IMR-90 (cell line): ENCODE measurements at regions not wholly inside any gene's neighbourhood (a gene's known extent, or its start where the extent isn't known, plus 50 kb on each side); places are given as distances from the start of the nearest gene placed in this dataset.

Source experiments
- ATAC-seq: fragments of 200-7000 bp; cut with Tn5 transposase; 2 replicates; pipeline ENCODE4 v1.9.1; 2020; ENCODE audit warnings: low read depth, mild to moderate bottlenecking, moderate library complexity
- BruUV-seq: library from RNA; stranded (reverse); fragments of 400-500 nt; replicated peaks from 2 replicates; lab custom pipeline; 2021; lab: Mats Ljungman, UMichigan
- CTCF ChIA-PET: fragments of 300-600 bp; formaldehyde crosslinking; extraction: SDS; loops from one replicate; lab custom pipeline; 2021; ENCODE audit warnings: antibody characterized with exemption; lab: Yijun Ruan, JAX
- POLR2A ChIA-PET: fragments of 300-600 bp; sonication (Branson Sonifier 250); formaldehyde crosslinking; loops from one replicate; lab custom pipeline; 2022; ENCODE audit warnings: antibody characterized with exemption; ENCODE audit not compliant: unreplicated experiment; lab: Charles Lee
- DNase-seq: peaks from one replicate; pipeline ENCODE4 v3.0.0; 2013
- H2AFZ ChIP-seq: replicated peaks from 2 replicates; pipeline ENCODE3; 2013; ENCODE audit warnings: low read length, mild to moderate bottlenecking; ENCODE audit not compliant: poor library complexity
- H2AK5ac ChIP-seq: 2 replicates; pipeline ENCODE4 v1.6.1; 2013; ENCODE audit warnings: low read depth, low read length, inconsistent platforms
- H2AK9ac ChIP-seq: replicated peaks from 2 replicates; pipeline ENCODE3; 2013; ENCODE audit warnings: mild to moderate bottlenecking, low read depth, low read length, moderate library complexity; ENCODE audit not compliant: poor library complexity
- H2BK120ac ChIP-seq: 2 replicates; pipeline ENCODE4 v1.6.1; 2013; ENCODE audit warnings: low read depth, low read length, inconsistent platforms
- H2BK15ac ChIP-seq: 3 replicates; pipeline ENCODE4 v1.6.1; 2013; ENCODE audit warnings: low read depth, low read length, inconsistent platforms
- H2BK20ac ChIP-seq: 2 replicates; pipeline ENCODE4 v1.6.1; 2013; ENCODE audit warnings: low read depth, mild to moderate bottlenecking, inconsistent platforms, low read length, moderate library complexity
- H2BK5ac ChIP-seq: 2 replicates; pipeline ENCODE4 v1.6.1; 2013; ENCODE audit warnings: mild to moderate bottlenecking, low read depth, low read length, inconsistent platforms; ENCODE audit not compliant: poor library complexity, severe bottlenecking
- H3K14ac ChIP-seq: replicated peaks from 2 replicates; pipeline ENCODE4 v1.6.1; 2013; ENCODE audit warnings: low read depth, low read length, inconsistent platforms
- H3K18ac ChIP-seq: 2 replicates; pipeline ENCODE4 v1.6.1; 2013; ENCODE audit warnings: low read depth, low read length, control low read depth
- H3K23ac ChIP-seq: 2 replicates; pipeline ENCODE4 v1.6.1; 2013; ENCODE audit warnings: low read depth, low read length, inconsistent platforms
- H3K27ac ChIP-seq: 2 replicates; pipeline ENCODE4 v1.5.1; 2013; ENCODE audit warnings: mild to moderate bottlenecking, control low read depth, low read length; ENCODE audit not compliant: insufficient read depth
- H3K27me3 ChIP-seq: 2 replicates; pipeline ENCODE4 v1.6.1; 2013; ENCODE audit warnings: low read length; ENCODE audit not compliant: control insufficient read depth, insufficient read depth
- H3K36me3 ChIP-seq: 2 replicates; pipeline ENCODE4 v1.6.1; 2013; ENCODE audit warnings: low read length, mixed read lengths; ENCODE audit not compliant: control insufficient read depth, insufficient read depth
- H3K4ac ChIP-seq: 2 replicates; pipeline ENCODE4 v1.6.1; 2013; ENCODE audit warnings: low read depth, low read length, inconsistent platforms
- H3K4me1 ChIP-seq: 2 replicates; pipeline ENCODE4 v1.6.1; 2013; ENCODE audit warnings: low read length, mixed read lengths; ENCODE audit not compliant: control insufficient read depth, insufficient read depth
- H3K4me2 ChIP-seq: 2 replicates; pipeline ENCODE4 v1.6.1; 2013; ENCODE audit warnings: low read depth, mild to moderate bottlenecking, control low read depth, low read length, moderate library complexity
- H3K4me3 ChIP-seq: 2 replicates; pipeline ENCODE4 v1.5.1; 2013; ENCODE audit warnings: low read depth, mild to moderate bottlenecking, control low read depth, low read length, moderate library complexity; ENCODE audit not compliant: insufficient read depth
- H3K56ac ChIP-seq: 2 replicates; pipeline ENCODE4 v1.6.1; 2013; ENCODE audit warnings: low read length, inconsistent platforms; ENCODE audit not compliant: insufficient read depth; ENCODE audit errors: extremely low read depth
- H3K79me1 ChIP-seq, 2 experiments: 2 replicates each; pipeline ENCODE4 v1.6.1; 2013; ENCODE audit warnings: low read length in 2 of 2, inconsistent platforms in 1 of 2, low read depth in 1 of 2
- H3K9ac ChIP-seq: 2 replicates; pipeline ENCODE4 v1.6.1; 2013; ENCODE audit warnings: low read depth, low read length, control low read depth
- H3K9me1 ChIP-seq: 2 replicates; pipeline ENCODE4 v1.6.1; 2013; ENCODE audit warnings: low read length, inconsistent platforms; ENCODE audit not compliant: insufficient read depth
- H3K9me3 ChIP-seq: 2 replicates; pipeline ENCODE4 v1.6.1; 2013; ENCODE audit warnings: low read length; ENCODE audit not compliant: control insufficient read depth, insufficient read depth
- H4K20me1 ChIP-seq: 2 replicates; pipeline ENCODE4 v1.6.1; 2013; ENCODE audit warnings: low read length, inconsistent platforms; ENCODE audit not compliant: insufficient read depth
- H4K5ac ChIP-seq: 2 replicates; pipeline ENCODE4 v1.6.1; 2013; ENCODE audit warnings: mild to moderate bottlenecking, low read depth, low read length, control low read depth
- H4K8ac ChIP-seq, 2 experiments: 2 replicates each; pipeline ENCODE4 v1.6.1; 2013; ENCODE audit warnings: low read depth in 2 of 2, low read length in 2 of 2, control low read depth in 1 of 2, inconsistent platforms in 1 of 2
- H4K91ac ChIP-seq: 2 replicates; pipeline ENCODE4 v1.6.1; 2013; ENCODE audit warnings: low read depth, low read length, inconsistent platforms; ENCODE audit not compliant: insufficient read depth
- BHLHE40 ChIP-seq: fragments of 150-350 bp; IDR thresholded peaks from 2 replicates; pipeline ENCODE4 v1.6.1; 2016; ENCODE audit warnings: mild to moderate bottlenecking, low read depth, low read length
- CEBPB ChIP-seq: IDR thresholded peaks from 2 replicates; pipeline ENCODE4 v1.6.1; 2012; ENCODE audit warnings: low read depth, low read length, improper control_type of control experiment
- CHD1 ChIP-seq: IDR thresholded peaks from 2 replicates; pipeline ENCODE4 v1.6.1; 2012; ENCODE audit warnings: low read depth, low read length, improper control_type of control experiment
- FOS ChIP-seq: fragments of 150-350 bp; IDR thresholded peaks from 2 replicates; pipeline ENCODE4 v1.6.1; 2016; ENCODE audit warnings: low read depth, low read length
- MAFK ChIP-seq: IDR thresholded peaks from 2 replicates; pipeline ENCODE4 v1.6.1; 2012; ENCODE audit warnings: low read depth, low read length, improper control_type of control experiment
- MAZ ChIP-seq: IDR thresholded peaks from 2 replicates; pipeline ENCODE4 v1.6.1; 2012; ENCODE audit warnings: low read depth, mild to moderate bottlenecking, low read length, improper control_type of control experiment, moderate library complexity, borderline replicate concordance
- MXI1 ChIP-seq: IDR thresholded peaks from 2 replicates; pipeline ENCODE4 v1.6.1; 2012; ENCODE audit warnings: low read depth, mild to moderate bottlenecking, low read length, moderate library complexity, borderline replicate concordance
- NFE2L2 ChIP-seq: fragments of 150-350 bp; IDR thresholded peaks from 2 replicates; pipeline ENCODE4 v1.6.1; 2016; ENCODE audit warnings: low read depth, mild to moderate bottlenecking, low read length
- POLR2A ChIP-seq: IDR thresholded peaks from 2 replicates; pipeline ENCODE4 v1.6.1; 2012; ENCODE audit warnings: mild to moderate bottlenecking, low read depth, low read length
- RAD21 ChIP-seq: IDR thresholded peaks from 2 replicates; pipeline ENCODE4 v1.6.1; 2012; ENCODE audit warnings: low read length, improper control_type of control experiment
- RCOR1 ChIP-seq: IDR thresholded peaks from 2 replicates; pipeline ENCODE4 v1.6.1; 2012; ENCODE audit warnings: mild to moderate bottlenecking, low read length, improper control_type of control experiment; ENCODE audit not compliant: insufficient replicate concordance
- RFX5 ChIP-seq: IDR thresholded peaks from 2 replicates; pipeline ENCODE4 v1.8.0; 2012; ENCODE audit warnings: low read depth, mild to moderate bottlenecking, low read length, moderate library complexity
- SMC3 ChIP-seq: fragments of 150-350 bp; IDR thresholded peaks from 2 replicates; pipeline ENCODE4 v1.6.1; 2016; ENCODE audit warnings: low read depth, mild to moderate bottlenecking, antibody characterized with exemption, low read length, moderate library complexity
- WGBS, 2 experiments: methylation state at CpG; one replicate each; pipeline versions ENCODE4 v1.1.5 to v1.1.7; 2013; ENCODE audit warnings: missing lambda C conversion rate in 2 of 2; ENCODE audit not compliant: insufficient read length in 1 of 2; ENCODE audit errors: extremely low coverage in 2 of 2; 5-methylcytosine and 5-hydroxymethylcytosine counted together
- dilution Hi-C: fragments of 300-500 bp; cut with HindIII; formaldehyde crosslinking; loops from one replicate; pipeline ENCODE4 v1.14.3; 2018; ENCODE audit warnings: low sequenced_read_pairs; ENCODE audit not compliant: unreplicated experiment
- in situ Hi-C: fragments of 300-500 bp; cut with MboI; formaldehyde crosslinking; loops from 3 replicates; pipeline ENCODE4 v1.14.3; 2019; ENCODE audit warnings: low sequenced_read_pairs, inconsistent platforms, mixed read lengths
- intact Hi-C: fragments of 100-400 bp; cut with micrococcal nuclease; formaldehyde crosslinking; loops from 2 replicates; pipeline ENCODE4 v1.10.0; 2022
- TF ChIP-seq, protein P1 (sequence below): fragments of 150-350 bp; IDR thresholded peaks from 2 replicates; pipeline ENCODE4 v1.6.1; 2016; ENCODE audit warnings: low read depth, mild to moderate bottlenecking, low read length, moderate library complexity, borderline replicate concordance
- TF ChIP-seq, protein P2 (sequence below): conservative IDR thresholded peaks from 2 replicates; pipeline ENCODE4 v1.5.1; 2012; ENCODE audit warnings: mild to moderate bottlenecking, low read depth, low read length, improper control_type of control experiment
- TF ChIP-seq, protein P3 (sequence below): fragments of 150-350 bp; IDR thresholded peaks from 2 replicates; pipeline ENCODE4 v1.6.1; 2017; ENCODE audit warnings: mild to moderate bottlenecking, antibody characterized with exemption, low read length, low read depth

DNA sequence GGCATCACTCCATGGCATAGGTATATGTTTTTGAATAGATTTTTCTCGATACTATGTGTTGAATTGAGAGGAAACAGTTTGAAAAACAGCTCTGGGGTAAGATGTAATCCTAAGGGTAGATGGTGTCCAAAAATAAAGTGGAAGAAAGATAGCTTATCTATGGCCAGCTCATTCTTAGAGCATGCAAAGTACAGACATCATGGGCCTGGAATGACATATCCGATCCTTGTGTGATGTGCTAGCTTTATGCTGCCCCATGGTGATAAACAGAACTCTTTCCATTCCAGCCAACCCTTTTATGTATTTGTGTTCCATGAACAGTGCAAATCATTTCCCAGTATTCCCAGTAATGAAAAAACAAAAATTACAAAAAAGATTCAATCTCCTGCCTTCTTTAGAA is 390.2 kb upstream of the NXPH2 start:
- Histone ChIP-seq H2BK120ac (no peak overlapping the region), H3K27me3 (no peaks in the 10 kb centered on the region), H3K23ac (no peak overlapping the region), H4K91ac (no peak overlapping the region), H2BK5ac (no peak overlapping the region), H2BK15ac (no peak overlapping the region), H2AFZ (no peak overlapping the region), H4K8ac (no peak overlapping the region), H3K79me1 (no peaks in the 10 kb centered on the region), H3K4ac (no peak overlapping the region), H2AK5ac (no peak overlapping the region), H3K9me3 (peaks cover 5% of the 10 kb centered on the region), H3K9me1 (no peaks in the 10 kb centered on the region), H3K9ac (no peak overlapping the region), H3K4me2 (no peak overlapping the region), H3K18ac (no peak overlapping the region), H3K4me1 (no peaks in the 10 kb centered on the region), H4K5ac (no peak overlapping the region), H3K56ac (no peak overlapping the region), H3K27ac (no peak overlapping the region), H2BK20ac (no peak overlapping the region), H3K14ac (no peak overlapping the region), H2AK9ac (no peak overlapping the region), H3K4me3 (no peak overlapping the region), H4K20me1 (no peaks in the 10 kb centered on the region), H3K36me3 (no peaks in the 10 kb centered on the region)
- TF ChIP-seq CEBPB = no peak
- no peak for TF ChIP-seq POLR2A
- no peak for TF ChIP-seq FOS
- TF ChIP-seq, protein P1, sequence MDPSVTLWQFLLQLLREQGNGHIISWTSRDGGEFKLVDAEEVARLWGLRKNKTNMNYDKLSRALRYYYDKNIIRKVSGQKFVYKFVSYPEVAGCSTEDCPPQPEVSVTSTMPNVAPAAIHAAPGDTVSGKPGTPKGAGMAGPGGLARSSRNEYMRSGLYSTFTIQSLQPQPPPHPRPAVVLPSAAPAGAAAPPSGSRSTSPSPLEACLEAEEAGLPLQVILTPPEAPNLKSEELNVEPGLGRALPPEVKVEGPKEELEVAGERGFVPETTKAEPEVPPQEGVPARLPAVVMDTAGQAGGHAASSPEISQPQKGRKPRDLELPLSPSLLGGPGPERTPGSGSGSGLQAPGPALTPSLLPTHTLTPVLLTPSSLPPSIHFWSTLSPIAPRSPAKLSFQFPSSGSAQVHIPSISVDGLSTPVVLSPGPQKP = no peak
- TF ChIP-seq SMC3 = no peak
- no peak for TF ChIP-seq BHLHE40
- no peak for TF ChIP-seq RAD21
- TF ChIP-seq, protein P2, sequence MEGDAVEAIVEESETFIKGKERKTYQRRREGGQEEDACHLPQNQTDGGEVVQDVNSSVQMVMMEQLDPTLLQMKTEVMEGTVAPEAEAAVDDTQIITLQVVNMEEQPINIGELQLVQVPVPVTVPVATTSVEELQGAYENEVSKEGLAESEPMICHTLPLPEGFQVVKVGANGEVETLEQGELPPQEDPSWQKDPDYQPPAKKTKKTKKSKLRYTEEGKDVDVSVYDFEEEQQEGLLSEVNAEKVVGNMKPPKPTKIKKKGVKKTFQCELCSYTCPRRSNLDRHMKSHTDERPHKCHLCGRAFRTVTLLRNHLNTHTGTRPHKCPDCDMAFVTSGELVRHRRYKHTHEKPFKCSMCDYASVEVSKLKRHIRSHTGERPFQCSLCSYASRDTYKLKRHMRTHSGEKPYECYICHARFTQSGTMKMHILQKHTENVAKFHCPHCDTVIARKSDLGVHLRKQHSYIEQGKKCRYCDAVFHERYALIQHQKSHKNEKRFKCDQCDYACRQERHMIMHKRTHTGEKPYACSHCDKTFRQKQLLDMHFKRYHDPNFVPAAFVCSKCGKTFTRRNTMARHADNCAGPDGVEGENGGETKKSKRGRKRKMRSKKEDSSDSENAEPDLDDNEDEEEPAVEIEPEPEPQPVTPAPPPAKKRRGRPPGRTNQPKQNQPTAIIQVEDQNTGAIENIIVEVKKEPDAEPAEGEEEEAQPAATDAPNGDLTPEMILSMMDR = no peak
- TF ChIP-seq, protein P3, sequence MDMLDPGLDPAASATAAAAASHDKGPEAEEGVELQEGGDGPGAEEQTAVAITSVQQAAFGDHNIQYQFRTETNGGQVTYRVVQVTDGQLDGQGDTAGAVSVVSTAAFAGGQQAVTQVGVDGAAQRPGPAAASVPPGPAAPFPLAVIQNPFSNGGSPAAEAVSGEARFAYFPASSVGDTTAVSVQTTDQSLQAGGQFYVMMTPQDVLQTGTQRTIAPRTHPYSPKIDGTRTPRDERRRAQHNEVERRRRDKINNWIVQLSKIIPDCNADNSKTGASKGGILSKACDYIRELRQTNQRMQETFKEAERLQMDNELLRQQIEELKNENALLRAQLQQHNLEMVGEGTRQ = no peak
- no peak for TF ChIP-seq CHD1
- no peak for TF ChIP-seq NFE2L2
- no peak for TF ChIP-seq RFX5
- no peak for TF ChIP-seq MXI1
- no peak for TF ChIP-seq MAZ
- TF ChIP-seq RCOR1 = no peak
- TF ChIP-seq MAFK = no peak
- no peak for DNase-seq
- intact Hi-C loops = no loop called here
- POLR2A ChIA-PET = no interaction called here
- in situ Hi-C loops = no loop called here
- CTCF ChIA-PET = no interaction called here
- BruUV-seq = no TSS peak
- no peak for ATAC-seq
- no CpG with 5 or more reads among the region's 2 CpGs for WGBS, 2 experiments
- dilution Hi-C loops = no loop called here
